ENCODE measurements at regions not wholly inside any gene's neighbourhood (a gene's known extent, or its start where the extent isn't known, plus 50 kb on each side); places are given as distances from the start of the nearest gene placed in this dataset.

DNA sequence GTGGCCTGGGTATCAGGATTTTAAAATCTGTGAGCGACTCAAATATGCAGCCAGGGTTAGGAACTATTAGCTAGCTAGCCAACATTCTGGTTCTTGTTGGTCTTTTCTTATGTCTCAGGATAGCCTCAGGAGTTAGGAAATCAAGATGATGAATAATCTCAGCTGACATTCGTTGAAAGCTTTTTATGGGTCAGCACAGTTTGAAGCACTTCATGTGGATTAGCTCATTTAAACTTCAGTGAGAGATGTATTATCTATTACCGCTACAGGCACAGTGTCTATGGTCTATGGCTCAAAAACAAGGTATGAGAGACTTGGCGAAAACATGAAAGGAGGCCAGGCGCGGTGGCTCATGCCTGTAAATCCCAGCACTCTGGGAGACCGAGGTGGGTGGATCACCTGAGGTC lies 187.5 kb upstream of the THRB start:
- no peaks in the 10 kb centered on the region for H3K79me2 ChIP-seq (ENCODE audit: control insufficient read depth in 1 of 2, insufficient read depth in 2 of 2, low read length in 2 of 2)
- peaks cover 0 to 7% (median 3%) of the 10 kb centered on the region in 4 experiments; a peak in 4 of 7 replicates for H3K4me1 ChIP-seq (replicated peaks in 1 of 4; ENCODE audit: control insufficient read depth in 3 of 4, insufficient read depth in 4 of 4, low read length in 3 of 4)
- H3K56ac ChIP-seq (replicated peaks; ENCODE audit: insufficient read length, low read depth, low read length): no peak overlapping the region
- no peak overlapping the region for H3K4ac ChIP-seq (replicated peaks; ENCODE audit: insufficient read length, low read depth, low read length)
- H3K9me3 ChIP-seq (ENCODE audit: insufficient read depth in 2 of 2, low read depth in 1 of 2, low read length in 1 of 2): no peaks in the 10 kb centered on the region
- H4K5ac ChIP-seq (ENCODE audit: insufficient read length, low read depth, low read length): no peak overlapping the region
- H3K9ac ChIP-seq (replicated peaks in 1 of 4; ENCODE audit: extremely low read depth in 1 of 4, low read depth in 3 of 4, low read length in 3 of 4): no peak overlapping the region
- H2BK12ac ChIP-seq (ENCODE audit: low read depth, low read length): no peak overlapping the region
- DNase-seq (ENCODE audit: low read depth in 1 of 2, low spot score in 2 of 2) (no peak), FAIRE-seq (no peak)
- H3K36me3 ChIP-seq (ENCODE audit: control insufficient read depth in 2 of 4, insufficient read depth in 4 of 4, low read length in 3 of 4): no peaks in the 10 kb centered on the region
- H3K4me3 ChIP-seq (ENCODE audit: extremely low read depth in 1 of 4, insufficient read depth in 2 of 4, low read depth in 3 of 4, low read length in 4 of 4): no peak overlapping the region
- no peaks in the 10 kb centered on the region for H4K20me1 ChIP-seq (replicated peaks in 1 of 2; ENCODE audit: control insufficient read depth in 1 of 2, insufficient read depth in 2 of 2, low read length in 2 of 2)
- WGBS, 2 experiments (ENCODE audit: extremely low coverage in 1 of 2, insufficient coverage in 1 of 2, insufficient read length in 1 of 2, insufficient replicate concordance in 2 of 2, low coverage in 1 of 2, low lambda C conversion rate in 2 of 2, missing lambda C conversion rate in 1 of 2): 91% methylated on average over 7 of the region's 7 CpGs; no CpG with 5 or more reads in 1 of the 2 experiments
- H3K23ac ChIP-seq (ENCODE audit: insufficient read length): no peak overlapping the region
- no peak overlapping the region for H2BK5ac ChIP-seq (ENCODE audit: low read depth, low read length)
- TF ChIP-seq POLR2AphosphoS5 (IDR thresholded peaks at IDR 0.05; ENCODE audit: low read depth, low read length) (no peak), SP4 (IDR thresholded peaks at IDR 0.05; ENCODE audit: low read length) (no peak), YY1 (IDR thresholded peaks at IDR 0.05; ENCODE audit: low read depth, low read length) (no peak), HDAC6 (IDR thresholded peaks at IDR 0.05; ENCODE audit: low read depth, low read length) (no peak), SIX5 (IDR thresholded peaks at IDR 0.05; ENCODE audit: low read depth, low read length) (no peak)
- no peak overlapping the region for H2AFZ ChIP-seq (ENCODE audit: low read length)
- ChIA-PET CTCF (ENCODE audit: partially characterized antibody) (interaction anchor here (0.6 to 5.5 kb wide), 25 partner anchors 9 to 685 kb away, joined by 3 to 49 read pairs (median 4); no protein-coding TSS in a partner anchor), POLR2A (ENCODE audit: partially characterized antibody) (interaction anchor here (1.2 kb wide), 1 partner anchor 914 kb away, joined by 3 read pairs; no protein-coding TSS in a partner anchor)
- H2BK20ac ChIP-seq (ENCODE audit: low read length): no peak overlapping the region
- H3K27me3 ChIP-seq (replicated peaks in 1 of 4; ENCODE audit: control insufficient read depth in 3 of 4, extremely low read depth in 1 of 4, insufficient read depth in 3 of 4, low read length in 3 of 4): no peaks in the 10 kb centered on the region
- H2BK120ac ChIP-seq (replicated peaks; ENCODE audit: low read depth, low read length): no peak overlapping the region
- H3K79me1 ChIP-seq (ENCODE audit: low read depth, low read length): no peaks in the 10 kb centered on the region
- H3K4me2 ChIP-seq (ENCODE audit: insufficient read depth in 1 of 2, low read depth in 2 of 2, low read length in 2 of 2): no peak overlapping the region
- H4K8ac ChIP-seq (ENCODE audit: extremely low read depth, insufficient read depth, low read length): no peak overlapping the region
- H2BK15ac ChIP-seq (ENCODE audit: low read length): no peak overlapping the region
- no peak overlapping the region for H2AK5ac ChIP-seq (ENCODE audit: low read depth, low read length)
- no peak overlapping the region for H4K91ac ChIP-seq (replicated peaks; ENCODE audit: insufficient read length, low read length)
- H3K14ac ChIP-seq (ENCODE audit: insufficient read length): no peak overlapping the region
- no peaks in the 10 kb centered on the region for H3K23me2 ChIP-seq (ENCODE audit: low read depth, low read length)
- no peak overlapping the region for H3K18ac ChIP-seq (ENCODE audit: extremely low read depth, low read length)
- no peak overlapping the region for H3K27ac ChIP-seq (ENCODE audit: low read depth, low read length)

Measured in H1 (cell line).